SK-N-SH (cell line): ENCODE measurements at regions not wholly inside any gene's neighbourhood (a gene's known extent, or its start where the extent isn't known, plus 50 kb on each side); places are given as distances from the start of the nearest gene placed in this dataset.
"Not testable (repeated sequence)": the region's sequence is repeated elsewhere in the genome, so short reads cannot be mapped to it uniquely, and the experiment has no call there.

Source experiments
- CTCF ChIA-PET: fragments of 300-600, 350-600 bp; formaldehyde crosslinking; extraction: SDS; loops from one replicate; lab custom pipeline; 2021; lab: Yijun Ruan, JAX
- POLR2A ChIA-PET: fragments of 350-600 bp; sonication (Branson Sonifier 250); formaldehyde crosslinking; extraction: SDS; loops from one replicate; lab custom pipeline; 2020; ENCODE audit warnings: antibody characterized with exemption, inconsistent platforms; lab: Yijun Ruan, JAX
- DNase-seq: peaks from one replicate; pipeline ENCODE4 v3.0.0; 2012
- H2AFZ ChIP-seq: fragments of 200-600 bp; sonication (generic); 2 replicates; pipeline ENCODE4 v1.8.1; 2016; ENCODE audit warnings: antibody characterized with exemption, mild to moderate bottlenecking, low read depth
- H3F3A ChIP-seq: fragments of 200-600 bp; sonication (generic); replicated peaks from 2 replicates; pipeline ENCODE3; 2016; ENCODE audit warnings: antibody characterized with exemption, mild to moderate bottlenecking; ENCODE audit not compliant: insufficient read depth
- H3K27ac ChIP-seq, 2 experiments: fragments of 200-500 bp in 1 of 2; fragments of 200-600 bp in 1 of 2; sonication (Bioruptor generic) in 1 of 2; sonication (generic), shearing (Covaris generic) in 1 of 2; 2 replicates each; pipeline versions ENCODE4 v1.5.1 to v1.6.1; 2014 to 2016; ENCODE audit warnings: low read depth in 2 of 2, inconsistent platforms in 1 of 2, low read length in 1 of 2, mild to moderate bottlenecking in 1 of 2, mixed read lengths in 1 of 2
- H3K27me3 ChIP-seq: fragments of 200-600 bp; sonication (generic), shearing (Covaris generic); 2 replicates; pipeline ENCODE4 v1.6.1; 2016; ENCODE audit warnings: mixed run types; ENCODE audit not compliant: insufficient read depth
- H3K36me3 ChIP-seq, 2 experiments: fragments of 200-500 bp in 1 of 2; fragments of 200-600 bp in 1 of 2; sonication (Bioruptor generic) in 1 of 2; sonication (generic) in 1 of 2; replicated peaks in 1 of 2; 2 replicates each; pipeline versions ENCODE3 to v1.5.1; 2014 to 2016; ENCODE audit warnings: low read length in 1 of 2, mild to moderate bottlenecking in 1 of 2; ENCODE audit not compliant: insufficient read depth in 2 of 2, control insufficient read depth in 1 of 2
- H3K4me1 ChIP-seq, 2 experiments: fragments of 200-500 bp in 1 of 2; fragments of 200-600 bp in 1 of 2; sonication (Bioruptor generic) in 1 of 2; sonication (generic), shearing (Covaris generic) in 1 of 2; 2 replicates each; pipeline versions ENCODE4 v1.5.1 to v1.6.1; 2014 to 2016; ENCODE audit warnings: low read depth in 1 of 2, low read length in 1 of 2, mixed run types in 1 of 2; ENCODE audit not compliant: insufficient read depth in 2 of 2, control insufficient read depth in 1 of 2
- H3K4me2 ChIP-seq: fragments of 200-600 bp; sonication (generic), shearing (Covaris generic); 2 replicates; pipeline ENCODE4 v1.6.1; 2017; ENCODE audit warnings: mixed run types
- H3K4me3 ChIP-seq, 2 experiments: fragments of 200-500 bp in 1 of 2; fragments of 200-600 bp in 1 of 2; sonication (Bioruptor generic) in 1 of 2; sonication (generic), shearing (Covaris generic) in 1 of 2; 2 replicates each; pipeline versions ENCODE4 v1.5.1 to v1.8.1; 2014 to 2016; ENCODE audit warnings: low read depth in 2 of 2, inconsistent platforms in 1 of 2, low read length in 1 of 2, mild to moderate bottlenecking in 1 of 2, mixed read lengths in 1 of 2, moderate library complexity in 1 of 2
- H3K79me2 ChIP-seq: fragments of 200-600 bp; sonication (generic); 2 replicates; pipeline ENCODE4 v1.8.1; 2017; ENCODE audit warnings: mild to moderate bottlenecking; ENCODE audit not compliant: insufficient read depth
- H3K9ac ChIP-seq: fragments of 200-600 bp; sonication (generic); 2 replicates; pipeline ENCODE4 v1.6.1; 2017; ENCODE audit warnings: mixed run types
- H3K9me2 ChIP-seq: fragments of 200-600 bp; sonication (generic); 2 replicates; pipeline ENCODE4 v1.6.1; 2017; ENCODE audit warnings: mixed run types
- H3K9me3 ChIP-seq: fragments of 200-600 bp; sonication (generic); 2 replicates; pipeline ENCODE4 v1.6.1; 2017; ENCODE audit warnings: mixed run types, mild to moderate bottlenecking, moderate library complexity
- H4K20me1 ChIP-seq: fragments of 200-600 bp; sonication (generic); 2 replicates; pipeline ENCODE4 v1.6.1; 2017; ENCODE audit warnings: mild to moderate bottlenecking, mixed run types; ENCODE audit not compliant: insufficient read depth
- whole genome bisulfite sequencing: methylation state at CpG from one replicate; pipeline ENCODE4 v1.1.6; 2017; ENCODE audit warnings: low lambda C conversion rate; 5-methylcytosine and 5-hydroxymethylcytosine counted together

- H4K20me1 ChIP-seq, H3F3A ChIP-seq, H3K79me2 ChIP-seq, H3K9me3 ChIP-seq, DNase-seq, H3K36me3 ChIP-seq, H2AFZ ChIP-seq, H3K9me2 ChIP-seq, H3K27me3 ChIP-seq, CTCF ChIA-PET, H3K4me1 ChIP-seq, H3K4me3 ChIP-seq, H3K9ac ChIP-seq, POLR2A ChIA-PET, H3K4me2 ChIP-seq, H3K27ac ChIP-seq: not testable (repeated sequence)
- WGBS: 25% methylated on average over 2 of the region's 2 CpGs
Measured at GRCh38 chr2:131627777-131628176, 100.1 kb downstream of the CCDC74A start.

GRCh38 chr2:131631648-131632047 lies 104.0 kb downstream of the CCDC74A start:
- DNase-seq, H3K4me3 ChIP-seq, H3K9me2 ChIP-seq, H3K4me1 ChIP-seq, H3F3A ChIP-seq, H3K4me2 ChIP-seq, POLR2A ChIA-PET, H2AFZ ChIP-seq, H3K36me3 ChIP-seq, H3K27ac ChIP-seq, H3K9ac ChIP-seq, H4K20me1 ChIP-seq, H3K27me3 ChIP-seq, H3K79me2 ChIP-seq, H3K9me3 ChIP-seq, CTCF ChIA-PET: not testable (repeated sequence)
- WGBS: 35% methylated on average over 2 of the region's 2 CpGs

DNA sequence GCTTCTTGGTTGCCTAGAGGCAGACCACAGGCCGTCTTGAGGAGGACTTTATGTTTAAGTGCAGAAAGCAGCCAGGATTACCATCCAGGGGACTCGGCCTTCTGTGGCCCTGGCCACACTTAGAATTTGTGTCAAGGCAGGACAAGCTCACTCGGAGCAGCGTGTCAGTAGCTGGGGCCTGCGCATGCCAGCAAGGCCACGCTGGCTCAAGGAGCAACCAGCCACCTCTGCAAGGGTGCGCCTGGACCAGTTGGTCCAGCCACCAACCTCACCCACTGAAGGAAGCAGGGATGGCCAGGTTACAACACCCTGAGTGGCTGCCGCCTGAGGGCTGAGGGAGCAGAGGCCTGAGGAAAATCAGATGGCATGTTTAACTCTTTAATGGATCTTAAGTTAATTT lies 105.7 kb downstream of the CCDC74A start:
- H3K9ac ChIP-seq, H3K4me2 ChIP-seq, H3F3A ChIP-seq, H3K36me3 ChIP-seq, H3K9me3 ChIP-seq, H3K4me3 ChIP-seq, H3K9me2 ChIP-seq, DNase-seq, H3K79me2 ChIP-seq, POLR2A ChIA-PET, H3K4me1 ChIP-seq, H3K27me3 ChIP-seq, H3K27ac ChIP-seq, CTCF ChIA-PET, H2AFZ ChIP-seq, H4K20me1 ChIP-seq: not testable (repeated sequence)
- 62% methylated on average over 6 of the region's 8 CpGs for WGBS

DNA sequence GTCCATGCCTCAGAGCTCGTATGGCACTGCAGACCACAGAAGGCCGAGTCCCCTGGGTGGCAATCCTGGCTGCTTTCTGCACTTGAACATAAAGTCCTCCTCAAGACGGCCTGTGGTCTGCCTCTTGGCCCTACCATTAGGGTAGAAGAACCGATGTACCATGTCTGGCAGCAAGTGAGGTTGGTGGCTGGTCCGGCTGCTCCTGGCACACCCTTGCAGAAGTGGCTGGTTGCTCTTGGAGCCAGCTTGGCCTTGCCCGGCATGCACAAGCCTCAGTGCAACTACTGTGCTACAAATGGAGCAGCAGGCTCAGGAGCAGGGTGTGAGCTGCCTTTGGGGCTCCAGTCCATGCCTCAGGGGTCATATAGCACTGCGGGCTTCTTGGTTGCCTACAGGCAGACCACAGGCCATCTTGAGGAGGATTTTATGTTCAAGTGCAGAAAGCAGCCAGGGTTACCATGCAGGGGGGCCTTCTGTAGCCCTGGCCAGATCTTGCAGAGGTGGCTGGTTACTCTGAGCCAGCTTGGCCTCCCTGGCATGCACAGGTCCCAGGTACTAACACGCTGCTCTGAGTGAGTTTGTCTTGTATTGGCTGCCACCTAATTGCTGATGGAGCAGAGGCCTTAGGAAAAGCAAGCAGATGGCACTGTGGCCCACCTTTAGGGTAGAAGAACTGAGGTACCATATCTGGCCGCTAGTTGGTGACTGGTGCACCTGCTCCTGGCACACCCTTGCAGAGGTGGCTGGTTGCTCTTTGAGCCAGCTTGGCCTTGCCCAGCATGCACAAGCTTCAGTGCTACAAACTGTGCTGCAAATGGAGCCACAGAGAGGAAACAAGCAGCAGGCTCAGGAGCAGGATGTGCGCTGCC lies 106.4 kb downstream of the CCDC74A start:
- H3K4me1 ChIP-seq, H4K20me1 ChIP-seq, H3K9me3 ChIP-seq, POLR2A ChIA-PET, DNase-seq, H3K36me3 ChIP-seq, H3K4me3 ChIP-seq, H3K27ac ChIP-seq, H3K79me2 ChIP-seq, H3K27me3 ChIP-seq, H3K9ac ChIP-seq, H3K4me2 ChIP-seq, CTCF ChIA-PET, H2AFZ ChIP-seq, H3K9me2 ChIP-seq, H3F3A ChIP-seq: not testable (repeated sequence)
- WGBS: 32% methylated on average over 6 of the region's 10 CpGs
